ENCODE measurements at regions not wholly inside any gene's neighbourhood (a gene's known extent, or its start where the extent isn't known, plus 50 kb on each side); places are given as distances from the start of the nearest gene placed in this dataset.

- no peaks in the 10 kb centered on the region for H3K79me2 ChIP-seq
- DNase-seq (ENCODE audit: low spot score): no peak
- no peaks in the 10 kb centered on the region for H3K36me3 ChIP-seq (replicated peaks; ENCODE audit: insufficient read depth, low read depth)
- no peaks in the 10 kb centered on the region for H3K9me3 ChIP-seq (ENCODE audit: low read depth)
- H3K27me3 ChIP-seq: no peaks in the 10 kb centered on the region
- no peak overlapping the region for H3K27ac ChIP-seq
- no peaks in the 10 kb centered on the region for H3K9me2 ChIP-seq (replicated peaks; ENCODE audit: insufficient read depth)
- H3K4me1 ChIP-seq (ENCODE audit: insufficient read depth): no peaks in the 10 kb centered on the region
- TF ChIP-seq EZH2phosphoT487 (IDR thresholded peaks at IDR 0.05; ENCODE audit: low read depth, severe bottlenecking, unreplicated experiment) (no peak), EZH2 (IDR thresholded peaks at IDR 0.05; ENCODE audit: borderline replicate concordance) (no peak), CTCF (IDR thresholded peaks at IDR 0.05; ENCODE audit: poor library complexity) (no peak)
- H3K4me2 ChIP-seq: no peak overlapping the region
- no peak overlapping the region for H3K4me3 ChIP-seq
- no peak overlapping the region for H2AFZ ChIP-seq
- no peaks in the 10 kb centered on the region for H4K20me1 ChIP-seq (ENCODE audit: insufficient read depth, poor library complexity, severe bottlenecking)
- WGBS (ENCODE audit: low lambda C conversion rate, missing lambda C conversion rate): 82% methylated on average over 2 of the region's 2 CpGs
Measured at GRCh38 chr5:130642461-130642860, 522.6 kb downstream of the HINT1 start.

GRCh38 chr5:130627145-130627544 lies 537.9 kb downstream of the HINT1 start:
- no peak for TF ChIP-seq CTCF (IDR thresholded peaks at IDR 0.05; ENCODE audit: poor library complexity)
- no peak for TF ChIP-seq EZH2 (IDR thresholded peaks at IDR 0.05; ENCODE audit: borderline replicate concordance)
- no peak for TF ChIP-seq EZH2phosphoT487 (IDR thresholded peaks at IDR 0.05; ENCODE audit: low read depth, severe bottlenecking, unreplicated experiment)
- Histone ChIP-seq H3K27me3 (no peaks in the 10 kb centered on the region), H2AFZ (no peak overlapping the region), H3K9me3 (ENCODE audit: low read depth) (no peaks in the 10 kb centered on the region), H4K20me1 (ENCODE audit: insufficient read depth, poor library complexity, severe bottlenecking) (no peaks in the 10 kb centered on the region), H3K27ac (no peak overlapping the region), H3K4me3 (no peak overlapping the region), H3K9me2 (replicated peaks; ENCODE audit: insufficient read depth) (no peaks in the 10 kb centered on the region), H3K79me2 (no peaks in the 10 kb centered on the region), H3K36me3 (replicated peaks; ENCODE audit: insufficient read depth, low read depth) (no peaks in the 10 kb centered on the region), H3K4me2 (no peak overlapping the region), H3K4me1 (ENCODE audit: insufficient read depth) (no peaks in the 10 kb centered on the region)
- no peak for DNase-seq (ENCODE audit: low spot score)

- H3K79me2 ChIP-seq: no peaks in the 10 kb centered on the region
Measured at GRCh38 chr5:130624805-130625204, 540.3 kb downstream of the HINT1 start.

More at GRCh38 chr5:130624805-130625204, 540.3 kb downstream of the HINT1 start:
- Histone ChIP-seq H3K36me3 (replicated peaks; ENCODE audit: insufficient read depth, low read depth) (no peaks in the 10 kb centered on the region), H4K20me1 (ENCODE audit: insufficient read depth, poor library complexity, severe bottlenecking) (no peaks in the 10 kb centered on the region), H3K27ac (no peak overlapping the region), H3K4me3 (no peak overlapping the region), H3K4me2 (no peak overlapping the region), H2AFZ (no peak overlapping the region), H3K9me3 (ENCODE audit: low read depth) (no peaks in the 10 kb centered on the region), H3K27me3 (no peaks in the 10 kb centered on the region), H3K4me1 (ENCODE audit: insufficient read depth) (no peaks in the 10 kb centered on the region), H3K9me2 (replicated peaks; ENCODE audit: insufficient read depth) (no peaks in the 10 kb centered on the region)
- DNase-seq (ENCODE audit: low spot score): no peak
- TF ChIP-seq EZH2 (IDR thresholded peaks at IDR 0.05; ENCODE audit: borderline replicate concordance): no peak
- TF ChIP-seq EZH2phosphoT487 (IDR thresholded peaks at IDR 0.05; ENCODE audit: low read depth, severe bottlenecking, unreplicated experiment): no peak
- no peak for TF ChIP-seq CTCF (IDR thresholded peaks at IDR 0.05; ENCODE audit: poor library complexity)

All from hepatocyte (in vitro differentiated cells).